ENCODE measurements at regions not wholly inside any gene's neighbourhood (a gene's known extent, or its start where the extent isn't known, plus 50 kb on each side); places are given as distances from the start of the nearest gene placed in this dataset.

- no peak for TF ChIP-seq CTCF (IDR thresholded peaks at IDR 0.05; ENCODE audit: low read depth, low read length, poor library complexity, severe bottlenecking)
- no peak for TF ChIP-seq EZH2phosphoT487 (IDR thresholded peaks at IDR 0.05; ENCODE audit: borderline replicate concordance, low read length)
Observed at GRCh38 chr11:21930408-21930807, 262.5 kb upstream of the ANO5 start.
